Endothelial cell (in vitro differentiated cells): ENCODE measurements at regions not wholly inside any gene's neighbourhood (a gene's known extent, or its start where the extent isn't known, plus 50 kb on each side); places are given as distances from the start of the nearest gene placed in this dataset.
A peak's percentile ranks its signal among the peaks of the same experiment; 100 is the strongest.

Experiments used
- DNase-seq: peaks from one replicate; pipeline ENCODE4 v3.0.0; 2021; ENCODE audit warnings: low spot score
- H3K27ac Mint-ChIP-seq: one replicate; pipeline ENCODE4 v1.8.0; 2021; ENCODE audit warnings: mixed read lengths, inconsistent platforms; ENCODE audit not compliant: unreplicated experiment
- H3K27me3 Mint-ChIP-seq: one replicate; pipeline ENCODE4 v1.8.0; 2021; ENCODE audit warnings: mild to moderate bottlenecking, moderate library complexity, mixed read lengths, inconsistent platforms; ENCODE audit not compliant: unreplicated experiment
- H3K36me3 Mint-ChIP-seq: one replicate; pipeline ENCODE4 v1.8.0; 2021; ENCODE audit warnings: mild to moderate bottlenecking, low read depth, mixed read lengths, inconsistent platforms; ENCODE audit not compliant: unreplicated experiment
- H3K4me1 Mint-ChIP-seq: one replicate; pipeline ENCODE4 v1.8.0; 2021; ENCODE audit warnings: mild to moderate bottlenecking, mixed read lengths, inconsistent platforms; ENCODE audit not compliant: unreplicated experiment
- H3K4me3 Mint-ChIP-seq: one replicate; pipeline ENCODE4 v1.8.0; 2021; ENCODE audit warnings: mild to moderate bottlenecking, mixed read lengths, inconsistent platforms; ENCODE audit not compliant: unreplicated experiment
- H3K9me3 Mint-ChIP-seq: one replicate; pipeline ENCODE4 v1.8.0; 2021; ENCODE audit warnings: mixed read lengths, inconsistent platforms; ENCODE audit not compliant: unreplicated experiment
- CTCF ChIP-seq: fragments of 200-600 bp; sonication (generic); IDR thresholded peaks from one replicate; pipeline ENCODE4 v1.5.0; 2021; ENCODE audit warnings: antibody characterized with exemption; ENCODE audit not compliant: unreplicated experiment

- H3K9me3 Mint-ChIP-seq: no peaks in the 10 kb centered on the region
- peaks cover 15% of the 10 kb centered on the region for H3K4me1 Mint-ChIP-seq
- no peak overlapping the region for H3K27ac Mint-ChIP-seq
- H3K4me3 Mint-ChIP-seq: no peak overlapping the region
- no peak for DNase-seq
- H3K36me3 Mint-ChIP-seq: no peaks in the 10 kb centered on the region
- peaks cover 1% of the 10 kb centered on the region for H3K27me3 Mint-ChIP-seq
- TF ChIP-seq CTCF: no peak
Observed at GRCh38 chr11:95337972-95338429, 107.0 kb upstream of the SESN3 start.

GRCh38 chr11:95337175-95337957, 106.4 kb upstream of the SESN3 start:
- Mint-ChIP-seq H3K4me3 (no peak overlapping the region), H3K36me3 (no peaks in the 10 kb centered on the region), H3K27ac (no peak overlapping the region), H3K27me3 (peaks cover 1% of the 10 kb centered on the region), H3K4me1 (peaks cover 15% of the 10 kb centered on the region), H3K9me3 (no peaks in the 10 kb centered on the region)
- peak; percentile 31 for DNase-seq
- no peak for TF ChIP-seq CTCF

GRCh38 chr11:95335989-95336388, 105.0 kb upstream of the SESN3 start:
- Mint-ChIP-seq H3K9me3 (no peaks in the 10 kb centered on the region), H3K27me3 (no peaks in the 10 kb centered on the region), H3K36me3 (no peaks in the 10 kb centered on the region), H3K4me1 (peaks cover 7% of the 10 kb centered on the region), H3K27ac (no peak overlapping the region), H3K4me3 (no peak overlapping the region)
- TF ChIP-seq CTCF: no peak
- no peak for DNase-seq

- Mint-ChIP-seq H3K4me1 (no peaks in the 10 kb centered on the region), H3K27ac (no peak overlapping the region), H3K36me3 (no peaks in the 10 kb centered on the region), H3K27me3 (no peaks in the 10 kb centered on the region), H3K9me3 (no peaks in the 10 kb centered on the region), H3K4me3 (no peak overlapping the region)
- TF ChIP-seq CTCF: no peak
- no peak for DNase-seq
Observed at GRCh38 chr11:95331161-95331560, 100.2 kb upstream of the SESN3 start.

- peaks cover 1% of the 10 kb centered on the region for H3K4me1 Mint-ChIP-seq
- H3K9me3 Mint-ChIP-seq: no peaks in the 10 kb centered on the region
- H3K36me3 Mint-ChIP-seq: no peaks in the 10 kb centered on the region
- DNase-seq: no peak
- H3K27ac Mint-ChIP-seq: no peak overlapping the region
- TF ChIP-seq CTCF: no peak
- H3K4me3 Mint-ChIP-seq: no peak overlapping the region
- H3K27me3 Mint-ChIP-seq: no peaks in the 10 kb centered on the region
Observed at GRCh38 chr11:95330302-95330701, 99.3 kb upstream of the SESN3 start.
